RWPE1 (cell line): ENCODE measurements at regions not wholly inside any gene's neighbourhood (a gene's known extent, or its start where the extent isn't known, plus 50 kb on each side); places are given as distances from the start of the nearest gene placed in this dataset.

Source experiments
- CTCF ChIA-PET: fragments of 350-600 bp; sonication (Branson Sonifier 250); formaldehyde crosslinking; extraction: SDS; loops from one replicate; lab custom pipeline; 2021; lab: Yijun Ruan, JAX
- POLR2A ChIA-PET: fragments of 400-600 bp; formaldehyde crosslinking; extraction: SDS; loops from one replicate; lab custom pipeline; 2020; ENCODE audit warnings: antibody characterized with exemption; ENCODE audit not compliant: low non-redundant PET; lab: Yijun Ruan, JAX
- DNase-seq: peaks from one replicate; pipeline ENCODE4 v3.0.0; 2012; ENCODE audit warnings: low spot score
- H3K27ac ChIP-seq: fragments of 450-650 bp; 2 replicates; pipeline ENCODE4 v1.5.1; 2017
- CTCF ChIP-seq: fragments of 450-650 bp; conservative IDR thresholded peaks from 2 replicates; pipeline ENCODE4 v1.5.1; 2017; ENCODE audit warnings: low read depth, mild to moderate bottlenecking

DNA sequence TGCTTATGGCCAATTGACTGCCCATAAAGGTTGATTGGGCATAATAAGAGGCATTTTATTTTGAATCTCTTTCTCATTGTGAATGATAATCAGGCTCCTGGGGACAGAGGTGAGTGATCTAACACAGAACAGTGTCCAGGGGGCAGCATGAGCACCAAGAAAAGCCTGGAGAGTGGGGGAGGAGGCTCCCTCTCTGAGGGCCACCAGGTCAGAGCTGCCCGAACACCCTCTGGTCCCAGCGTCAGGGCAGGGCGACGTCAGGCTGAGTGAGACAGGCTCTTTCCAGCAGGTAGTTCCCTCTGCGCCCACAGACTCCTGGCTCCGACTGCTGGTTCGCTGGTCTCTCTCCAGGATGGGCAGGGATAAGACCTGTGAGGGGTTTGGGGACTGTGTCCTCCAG lies 250.2 kb upstream of the C1orf174 start:
- no peak for TF ChIP-seq CTCF
- POLR2A ChIA-PET = no interaction called here
- DNase-seq = no peak
- no peak overlapping the region for H3K27ac ChIP-seq
- CTCF ChIA-PET = no interaction called here

DNA sequence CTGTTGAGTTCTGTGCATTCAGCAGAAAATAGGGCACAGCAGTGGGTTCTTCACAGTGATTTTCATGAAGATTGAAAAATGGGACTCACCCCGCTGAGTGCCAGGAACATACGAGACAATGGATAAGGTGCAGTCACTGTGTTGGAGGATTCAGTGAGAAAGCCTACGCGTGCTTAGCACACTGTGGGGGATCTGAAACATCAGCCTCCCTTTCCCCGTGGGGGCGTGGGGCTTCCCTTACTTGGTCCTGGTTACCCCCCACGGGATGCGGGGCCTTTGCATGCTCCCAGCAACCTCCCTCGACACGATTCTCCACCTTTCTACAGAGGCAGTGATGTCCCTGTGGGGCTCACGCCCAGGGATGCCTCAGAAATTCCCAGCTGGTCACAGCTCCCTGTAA lies 252.2 kb upstream of the C1orf174 start:
- CTCF ChIA-PET = no interaction called here
- TF ChIP-seq CTCF = no peak

DNA sequence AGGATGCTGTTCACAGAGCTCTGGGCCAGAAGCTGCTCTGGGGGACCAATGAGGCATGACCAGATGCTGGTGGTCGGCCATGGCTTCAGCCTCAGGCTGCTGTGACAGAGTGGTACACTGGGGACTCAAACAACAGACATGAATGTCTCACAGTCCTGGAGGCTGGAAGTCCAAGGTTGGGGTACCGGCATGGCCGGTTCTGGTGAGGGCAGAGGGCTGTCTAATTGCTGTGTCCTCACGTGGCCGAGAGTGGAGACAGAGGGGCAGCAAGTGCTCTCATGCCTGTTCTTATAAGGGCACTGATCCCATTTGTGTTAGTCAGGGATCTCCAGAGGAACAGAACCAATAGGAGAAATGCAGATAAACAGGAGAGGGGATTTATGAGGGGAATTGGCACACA lies 253.5 kb upstream of the C1orf174 start:
- TF ChIP-seq CTCF = no peak
- no peak overlapping the region for H3K27ac ChIP-seq
- POLR2A ChIA-PET = no interaction called here
- no peak for DNase-seq
- CTCF ChIA-PET = no interaction called here

More for the DNA sequence above, 252.2 kb upstream of the C1orf174 start:
- no peak for DNase-seq
- H3K27ac ChIP-seq = no peak overlapping the region
- POLR2A ChIA-PET = no interaction called here

GRCh38 chr1:4156241-4156973 lies 256.3 kb upstream of the C1orf174 start:
- CTCF ChIA-PET = no interaction called here
- no peak for DNase-seq
- no peak overlapping the region for H3K27ac ChIP-seq
- POLR2A ChIA-PET = interaction anchor here (0.6 kb wide), 1 partner anchor 222 kb away, joined by 4 read pairs; no protein-coding TSS in a partner anchor
- no peak for TF ChIP-seq CTCF

DNA sequence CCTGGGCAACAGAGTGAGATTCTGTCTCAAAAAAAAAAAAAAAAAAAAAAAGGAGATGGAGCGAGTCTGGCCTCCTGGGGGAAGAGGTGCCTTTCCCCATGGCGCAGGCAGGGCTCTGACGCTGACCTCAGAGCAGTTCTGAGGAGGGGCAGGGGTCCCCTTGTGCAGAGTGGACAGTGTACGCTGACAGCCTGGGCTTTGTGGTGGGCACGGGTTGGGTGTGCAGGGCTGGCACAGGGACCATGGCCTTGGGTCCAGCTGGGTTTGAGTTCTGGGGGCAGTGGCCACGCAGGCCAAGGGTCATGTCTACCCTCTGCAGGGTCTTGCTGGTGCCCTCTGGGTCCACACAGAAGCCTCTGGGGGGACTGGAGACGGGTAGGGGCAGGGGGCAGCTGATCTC lies 260.1 kb upstream of the C1orf174 start:
- no peak for TF ChIP-seq CTCF
- POLR2A ChIA-PET = no interaction called here
- DNase-seq = no peak
- no peak overlapping the region for H3K27ac ChIP-seq
- CTCF ChIA-PET = no interaction called here

DNA sequence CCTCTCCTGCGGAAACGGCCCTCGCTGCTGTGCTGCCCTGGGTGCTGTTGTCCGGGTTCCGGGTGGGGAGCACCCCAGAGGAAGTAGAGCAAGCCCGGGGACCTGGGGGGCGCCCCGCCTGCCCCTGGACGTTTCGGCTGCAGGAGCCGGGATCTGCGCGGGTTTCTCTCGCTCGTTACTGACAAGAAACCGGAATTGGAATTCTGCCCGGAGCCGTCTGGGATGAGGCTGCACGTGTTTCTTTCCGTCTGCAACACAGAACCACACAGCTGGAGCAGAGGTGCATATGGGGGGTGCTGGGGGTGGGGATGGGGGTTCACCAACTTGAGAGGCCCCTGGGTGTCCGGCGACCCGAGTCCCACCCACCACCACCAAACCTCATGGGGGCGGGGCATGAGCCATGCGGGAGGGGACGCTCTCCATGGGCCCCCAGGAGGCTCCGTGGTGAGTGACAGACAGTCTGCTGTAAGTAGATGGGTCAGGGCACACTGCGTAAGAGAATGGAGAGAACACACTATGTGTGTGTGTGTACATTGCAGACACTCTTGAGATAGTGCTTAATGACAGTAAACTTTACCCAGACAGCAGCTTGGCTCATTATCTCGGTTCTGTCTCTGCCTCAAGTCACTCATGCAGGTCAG lies 261.4 kb upstream of the C1orf174 start:
- ChIA-PET POLR2A (no interaction called here), CTCF (no interaction called here)
- no peak for TF ChIP-seq CTCF
- no peak overlapping the region for H3K27ac ChIP-seq
- DNase-seq = no peak
